ENCODE measurements at regions not wholly inside any gene's neighbourhood (a gene's known extent, or its start where the extent isn't known, plus 50 kb on each side); places are given as distances from the start of the nearest gene placed in this dataset.

DNA sequence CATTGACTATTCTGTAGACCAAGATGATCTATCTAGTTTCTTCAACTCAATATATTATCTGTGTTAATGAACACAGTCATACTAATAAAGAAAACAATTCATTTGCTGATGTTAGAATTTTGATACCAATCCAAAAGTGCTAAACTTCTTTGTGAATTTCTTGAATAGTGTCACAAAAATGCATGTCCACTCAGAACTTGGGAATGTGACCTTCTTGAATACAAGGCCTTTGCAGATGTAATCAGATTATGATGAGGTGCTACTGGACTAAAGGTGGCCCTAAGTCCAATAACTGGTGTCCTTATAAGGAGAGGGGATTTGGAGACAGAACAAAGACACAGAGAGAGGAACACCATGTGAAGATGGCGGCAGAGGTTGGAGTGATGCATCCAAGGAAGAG lies 305.8 kb upstream of the ZP4 start:
- 100% methylated on average over 1 of the region's 1 CpG for whole genome bisulfite sequencing (ENCODE audit: insufficient coverage)
- Histone ChIP-seq H3K36me3 (replicated peaks in 1 of 2; ENCODE audit: control extremely low read depth in 1 of 2, control insufficient read depth in 1 of 2, extremely low read depth in 1 of 2, insufficient read depth in 2 of 2, low read length in 1 of 2) (no peaks in the 10 kb centered on the region), H3K79me2 (ENCODE audit: control insufficient read depth, insufficient read depth, low read length) (no peaks in the 10 kb centered on the region), H3K9ac (ENCODE audit: low read length) (no peak overlapping the region), H3K4me3 (ENCODE audit: control extremely low read depth in 1 of 5, extremely low read depth in 1 of 5, insufficient read depth in 1 of 5, low read depth in 2 of 5, low read length in 4 of 5) (no peak overlapping the region), H3K4me2 (replicated peaks; ENCODE audit: low read depth, low read length, poor library complexity, severe bottlenecking) (no peak overlapping the region), H3K27ac (ENCODE audit: low read length in 2 of 2) (no peak overlapping the region), H4K20me1 (ENCODE audit: control insufficient read depth, insufficient read depth, low read length, poor library complexity, severe bottlenecking) (no peaks in the 10 kb centered on the region), H2AFZ (ENCODE audit: insufficient read depth, low read depth, low read length, poor library complexity, severe bottlenecking) (no peak overlapping the region), H3K4me1 (ENCODE audit: control insufficient read depth in 2 of 2, insufficient read depth in 2 of 2, low read length in 2 of 2) (no peaks in the 10 kb centered on the region), H3K9me3 (ENCODE audit: control extremely low read depth in 1 of 3, control insufficient read depth in 2 of 3, insufficient read depth in 1 of 3, low read length in 2 of 3) (no peaks in the 10 kb centered on the region), H3K27me3 (replicated peaks in 1 of 4; ENCODE audit: control extremely low read depth in 1 of 4, control insufficient read depth in 3 of 4, insufficient read depth in 4 of 4, low read length in 3 of 4) (no peaks in the 10 kb centered on the region)
- CTCF ChIA-PET: no interaction called here
- Mint-ChIP-seq H3K4me1 (no peaks in the 10 kb centered on the region), H3K27me3 (no peaks in the 10 kb centered on the region), H3K9me3 (ENCODE audit: insufficient read depth) (peaks cover 4% of the 10 kb centered on the region), H3K4me3 (no peak overlapping the region), H3K27ac (no peak overlapping the region)
- TF ChIP-seq, protein P1, sequence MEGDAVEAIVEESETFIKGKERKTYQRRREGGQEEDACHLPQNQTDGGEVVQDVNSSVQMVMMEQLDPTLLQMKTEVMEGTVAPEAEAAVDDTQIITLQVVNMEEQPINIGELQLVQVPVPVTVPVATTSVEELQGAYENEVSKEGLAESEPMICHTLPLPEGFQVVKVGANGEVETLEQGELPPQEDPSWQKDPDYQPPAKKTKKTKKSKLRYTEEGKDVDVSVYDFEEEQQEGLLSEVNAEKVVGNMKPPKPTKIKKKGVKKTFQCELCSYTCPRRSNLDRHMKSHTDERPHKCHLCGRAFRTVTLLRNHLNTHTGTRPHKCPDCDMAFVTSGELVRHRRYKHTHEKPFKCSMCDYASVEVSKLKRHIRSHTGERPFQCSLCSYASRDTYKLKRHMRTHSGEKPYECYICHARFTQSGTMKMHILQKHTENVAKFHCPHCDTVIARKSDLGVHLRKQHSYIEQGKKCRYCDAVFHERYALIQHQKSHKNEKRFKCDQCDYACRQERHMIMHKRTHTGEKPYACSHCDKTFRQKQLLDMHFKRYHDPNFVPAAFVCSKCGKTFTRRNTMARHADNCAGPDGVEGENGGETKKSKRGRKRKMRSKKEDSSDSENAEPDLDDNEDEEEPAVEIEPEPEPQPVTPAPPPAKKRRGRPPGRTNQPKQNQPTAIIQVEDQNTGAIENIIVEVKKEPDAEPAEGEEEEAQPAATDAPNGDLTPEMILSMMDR (IDR thresholded peaks at IDR 0.05): no peak
- no peak for TF ChIP-seq EZH2 (IDR thresholded peaks at IDR 0.05; ENCODE audit: borderline replicate concordance, insufficient read depth, low read depth, low read length, poor library complexity, severe bottlenecking)
- no peak for DNase-seq
- intact Hi-C loops (cut with micrococcal nuclease): no loop called here
- ATAC-seq (ENCODE audit: low read depth): no peak
- POLR2A ChIA-PET: no interaction called here

DNA sequence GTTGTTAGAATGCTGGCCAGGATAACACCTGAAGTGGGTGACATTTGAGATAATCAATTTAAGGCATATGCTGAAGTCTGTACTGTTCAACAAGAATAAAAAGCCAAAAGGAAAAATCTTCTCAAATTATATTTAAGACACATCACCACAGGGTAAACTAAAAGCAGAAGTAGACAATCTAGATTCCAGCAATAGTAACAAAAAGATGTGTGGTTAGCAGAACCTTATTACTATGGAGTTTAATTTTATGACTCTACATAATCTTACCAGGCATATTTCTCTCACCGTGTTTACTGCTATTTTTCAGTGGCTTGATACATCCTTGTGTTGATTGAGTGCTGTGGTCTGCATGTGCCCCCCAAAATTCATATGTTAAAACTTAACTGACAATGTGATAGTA lies 300.4 kb upstream of the ZP4 start:
- no peak overlapping the region for H3K27ac Mint-ChIP-seq
- ATAC-seq (ENCODE audit: low read depth) (no peak), DNase-seq (no peak)
- Histone ChIP-seq H3K4me1 (ENCODE audit: control insufficient read depth in 2 of 2, insufficient read depth in 2 of 2, low read length in 2 of 2) (no peaks in the 10 kb centered on the region), H3K27ac (ENCODE audit: low read length in 2 of 2) (no peak overlapping the region), H3K27me3 (replicated peaks in 1 of 4; ENCODE audit: control extremely low read depth in 1 of 4, control insufficient read depth in 3 of 4, insufficient read depth in 4 of 4, low read length in 3 of 4) (no peaks in the 10 kb centered on the region), H3K4me2 (replicated peaks; ENCODE audit: low read depth, low read length, poor library complexity, severe bottlenecking) (no peak overlapping the region), H3K9me3 (ENCODE audit: control extremely low read depth in 1 of 3, control insufficient read depth in 2 of 3, insufficient read depth in 1 of 3, low read length in 2 of 3) (no peaks in the 10 kb centered on the region), H3K36me3 (replicated peaks in 1 of 2; ENCODE audit: control extremely low read depth in 1 of 2, control insufficient read depth in 1 of 2, extremely low read depth in 1 of 2, insufficient read depth in 2 of 2, low read length in 1 of 2) (no peaks in the 10 kb centered on the region), H2AFZ (ENCODE audit: insufficient read depth, low read depth, low read length, poor library complexity, severe bottlenecking) (no peak overlapping the region), H3K79me2 (ENCODE audit: control insufficient read depth, insufficient read depth, low read length) (no peaks in the 10 kb centered on the region), H3K9ac (ENCODE audit: low read length) (no peak overlapping the region), H3K4me3 (ENCODE audit: control extremely low read depth in 1 of 5, extremely low read depth in 1 of 5, insufficient read depth in 1 of 5, low read depth in 2 of 5, low read length in 4 of 5) (no peak overlapping the region), H4K20me1 (ENCODE audit: control insufficient read depth, insufficient read depth, low read length, poor library complexity, severe bottlenecking) (no peaks in the 10 kb centered on the region)
- no CpG with 5 or more reads among the region's 1 CpG for WGBS (ENCODE audit: insufficient coverage)
- peaks cover 7% of the 10 kb centered on the region for H3K9me3 Mint-ChIP-seq (ENCODE audit: insufficient read depth)
- no peak overlapping the region for H3K4me3 Mint-ChIP-seq
- no peaks in the 10 kb centered on the region for H3K27me3 Mint-ChIP-seq
- POLR2A ChIA-PET: no interaction called here
- intact Hi-C loops (cut with micrococcal nuclease): no loop called here
- CTCF ChIA-PET: no interaction called here
- TF ChIP-seq EZH2 (IDR thresholded peaks at IDR 0.05; ENCODE audit: borderline replicate concordance, insufficient read depth, low read depth, low read length, poor library complexity, severe bottlenecking): no peak
- TF ChIP-seq, protein P1 (IDR thresholded peaks at IDR 0.05): no peak
- no peaks in the 10 kb centered on the region for H3K4me1 Mint-ChIP-seq

Data from B cell (primary cell).